ENCODE measurements at regions not wholly inside any gene's neighbourhood (a gene's known extent, or its start where the extent isn't known, plus 50 kb on each side); places are given as distances from the start of the nearest gene placed in this dataset.

GRCh38 chr7:57071-57470 lies 135.3 kb upstream of the FAM20C start:
- TF ChIP-seq CTCF (IDR thresholded peaks at IDR 0.05; ENCODE audit: insufficient read depth, low read depth, low read length) (no peak), EZH2 (IDR thresholded peaks at IDR 0.05; ENCODE audit: insufficient read depth, low read length) (no peak)
